HepG2 (cell line): ENCODE measurements at regions not wholly inside any gene's neighbourhood (a gene's known extent, or its start where the extent isn't known, plus 50 kb on each side); places are given as distances from the start of the nearest gene placed in this dataset.

Source experiments
- ATAC-seq: fragments of 200-7000 bp; cut with Tn5 transposase; 3 replicates; pipeline ENCODE4 v1.9.1; 2020; ENCODE audit warnings: mild to moderate bottlenecking, moderate library complexity
- BruUV-seq: library from RNA; stranded (reverse); fragments of 400-500 nt; replicated peaks from 2 replicates; lab custom pipeline; 2021; lab: Mats Ljungman, UMichigan
- CTCF ChIA-PET: fragments of 300-600 bp; formaldehyde crosslinking; extraction: SDS; loops from one replicate; lab custom pipeline; 2021; ENCODE audit warnings: low total read pairs, inconsistent platforms, low intra/inter-chr PET ratio; lab: Yijun Ruan, JAX
- POLR2A ChIA-PET: fragments of 350-600 bp; sonication (Branson Sonifier 250); formaldehyde crosslinking; loops from one replicate; lab custom pipeline; 2020; ENCODE audit warnings: antibody characterized with exemption, inconsistent platforms; lab: Yijun Ruan, JAX
- DNase-seq: peaks from one replicate; pipeline ENCODE4 v3.0.0-alpha.2; 2015; ENCODE audit warnings: low spot score
- FAIRE-seq: peaks from 3 replicates; lab custom pipeline; 2011; peaks lifted over from hg19 to GRCh38; lab: Jason Lieb, UNC
- H2AFZ ChIP-seq: one replicate; pipeline ENCODE4 v1.6.1; 2011; ENCODE audit warnings: low read length, inconsistent platforms
- H3K27ac ChIP-seq: fragments of 300-600 bp; 3 replicates; pipeline ENCODE4 v1.8.0; 2011; ENCODE audit warnings: mixed run types, mild to moderate bottlenecking, mixed read lengths, low read length, inconsistent platforms; ENCODE audit not compliant: insufficient read depth; ENCODE audit errors: extremely low read length
- H3K27me3 ChIP-seq, 2 experiments: fragments of 200-600 bp in 1 of 2; 2 replicates in 1 of 2; 3 replicates in 1 of 2; pipeline versions ENCODE4 v1.6.0 to v1.8.0; 2011; ENCODE audit warnings: low read length in 2 of 2, mild to moderate bottlenecking in 2 of 2, moderate library complexity in 2 of 2, inconsistent platforms in 1 of 2; ENCODE audit not compliant: insufficient read depth in 2 of 2, control insufficient read depth in 1 of 2
- H3K36me3 ChIP-seq, 2 experiments: fragments of 200-600 bp in 1 of 2; replicated peaks in 1 of 2; 2 replicates in 1 of 2; 3 replicates in 1 of 2; pipeline versions ENCODE4 v1.5.1 to v1.8.0; 2011; ENCODE audit warnings: low read length in 2 of 2, inconsistent platforms in 1 of 2; ENCODE audit not compliant: insufficient read depth in 2 of 2, control insufficient read depth in 1 of 2
- H3K4me1 ChIP-seq: 2 replicates; pipeline ENCODE4 v1.5.1; 2012; ENCODE audit warnings: low read length, inconsistent platforms; ENCODE audit not compliant: insufficient read depth
- H3K4me2 ChIP-seq: 2 replicates; pipeline ENCODE4 v1.6.0; 2011; ENCODE audit warnings: low read depth, low read length, inconsistent platforms
- H3K4me3 ChIP-seq, 3 experiments: fragments of 200-600 bp in 1 of 3; sonication (generic), shearing (Covaris generic) in 1 of 3; replicated peaks in 1 of 3; 2 replicates each; pipeline ENCODE4 v1.5.1; 2011 to 2016; ENCODE audit warnings: low read length in 3 of 3, inconsistent platforms in 2 of 3, low read depth in 2 of 3, mild to moderate bottlenecking in 2 of 3, control low read depth in 1 of 3, mixed read lengths in 1 of 3; ENCODE audit not compliant: insufficient read depth in 1 of 3
- H3K79me2 ChIP-seq: one replicate; pipeline ENCODE4 v1.6.1; 2011; ENCODE audit warnings: low read length, inconsistent platforms; ENCODE audit not compliant: insufficient read depth
- H3K9ac ChIP-seq: 2 replicates; pipeline ENCODE4 v1.6.0; 2011; ENCODE audit warnings: mild to moderate bottlenecking, low read depth, low read length, inconsistent platforms; ENCODE audit not compliant: insufficient read depth
- H3K9me3 ChIP-seq: 2 replicates; pipeline ENCODE4 v1.5.1; 2012; ENCODE audit warnings: mild to moderate bottlenecking, low read length
- H4K20me1 ChIP-seq: 2 replicates; pipeline ENCODE4 v1.6.0; 2011; ENCODE audit warnings: inconsistent platforms, mild to moderate bottlenecking, low read length, moderate library complexity; ENCODE audit not compliant: insufficient read depth
- DMAP1 ChIP-seq: IDR thresholded peaks from 2 replicates; pipeline ENCODE4 v1.6.1; 2016
- GATAD2A ChIP-seq: IDR thresholded peaks from 2 replicates; pipeline ENCODE4 v1.6.1; 2016
- KAT2B ChIP-seq: fragments of 150-350 bp; IDR thresholded peaks from 2 replicates; pipeline ENCODE4 v1.6.1; 2014; ENCODE audit warnings: low read depth, low read length, borderline replicate concordance
- MXI1 ChIP-seq: IDR thresholded peaks from 3 replicates; pipeline ENCODE4 v1.6.1; 2012; ENCODE audit warnings: low read depth, low read length, inconsistent platforms, borderline replicate concordance
- RNF219 ChIP-seq: sonication (generic); formaldehyde crosslinking; IDR thresholded peaks from 2 replicates; pipeline ENCODE4 v1.5.0; 2020; ENCODE audit warnings: mild to moderate bottlenecking, missing genetic modification reagents
- RORA ChIP-seq: sonication (generic); formaldehyde crosslinking; IDR thresholded peaks from 2 replicates; pipeline ENCODE4 v1.5.0; 2020; ENCODE audit warnings: mild to moderate bottlenecking, missing genetic modification reagents, moderate library complexity
- SP2 ChIP-seq: sonication (generic); formaldehyde crosslinking; IDR thresholded peaks from 2 replicates; pipeline ENCODE4 v1.5.1; 2020; ENCODE audit warnings: mild to moderate bottlenecking, missing genetic modification reagents
- ZBTB43 ChIP-seq: sonication (generic); formaldehyde crosslinking; conservative IDR thresholded peaks from 2 replicates; pipeline ENCODE4 v1.4.0; 2020; ENCODE audit warnings: missing genetic modification reagents
- ZHX2 ChIP-seq, 2 experiments: sonication (generic) in 1 of 2; formaldehyde crosslinking in 1 of 2; IDR thresholded peaks; 2 replicates each; pipeline versions ENCODE4 v1.6.1 to v1.9.0; 2014 to 2022; ENCODE audit warnings: antibody characterized with exemption in 1 of 2, borderline replicate concordance in 1 of 2, inconsistent platforms in 1 of 2, low read depth in 1 of 2, missing genetic modification reagents in 1 of 2
- ZNF276 ChIP-seq: sonication (generic); formaldehyde crosslinking; IDR thresholded peaks from 2 replicates; pipeline ENCODE4 v1.4.0; 2020; ENCODE audit warnings: mild to moderate bottlenecking, low read depth, missing genetic modification reagents
- WGBS: methylation state at CpG from one replicate; pipeline ENCODE4 v1.1.6; 2017; ENCODE audit warnings: low lambda C conversion rate; 5-methylcytosine and 5-hydroxymethylcytosine counted together
- in situ Hi-C: cut with HindIII; loops from 2 replicates; pipeline ENCODE4 v1.10.0; 2017; ENCODE audit warnings: low pct_unique_long_range_greater_than_20kb; ENCODE audit not compliant: extremely low pct_ligation_motif_present
- intact Hi-C: fragments of 100-400 bp; cut with micrococcal nuclease; formaldehyde crosslinking; loops from one replicate; pipeline ENCODE4 v1.10.0; 2022; ENCODE audit not compliant: unreplicated experiment

GRCh38 chr4:175469514-175469913 is 342.6 kb downstream of the GPM6A start:
- no peak overlapping the region for H3K4me2 ChIP-seq
- H3K9me3 ChIP-seq, result peaks cover 17% of the 10 kb centered on the region
- no peaks in the 10 kb centered on the region for H3K36me3 ChIP-seq
- ChIA-PET CTCF (no interaction called here), POLR2A (no interaction called here)
- WGBS, result 0% methylated on average over 2 of the region's 2 CpGs
- H3K4me1 ChIP-seq, result no peaks in the 10 kb centered on the region
- no peaks in the 10 kb centered on the region for H4K20me1 ChIP-seq
- DNase-seq (no peak), FAIRE-seq (no peak), ATAC-seq (no peak)
- intact Hi-C loops, result no loop called here
- H3K27me3 ChIP-seq, result no peaks in the 10 kb centered on the region
- H2AFZ ChIP-seq, result no peak overlapping the region
- no peak overlapping the region for H3K9ac ChIP-seq
- no peak overlapping the region for H3K4me3 ChIP-seq
- in situ Hi-C loops, result no loop called here
- H3K27ac ChIP-seq, result no peak overlapping the region
- no peaks in the 10 kb centered on the region for H3K79me2 ChIP-seq
- no TSS peak for BruUV-seq
- no peak for TF ChIP-seq RORA
- TF ChIP-seq DMAP1, result no peak
- TF ChIP-seq SP2 (CRISPR knock-in tag), result no peak
- no peak for TF ChIP-seq KAT2B
- TF ChIP-seq ZHX2 (IDR thresholded peaks at IDR 0.05; ENCODE audit: low read depth), result no peak
- no peak for TF ChIP-seq ZHX2 (CRISPR knock-in tag; IDR thresholded peaks at IDR 0.05; ENCODE audit: borderline replicate concordance)
- TF ChIP-seq RNF219 (CRISPR knock-in tag), result no peak
- no peak for TF ChIP-seq MXI1
- no peak for TF ChIP-seq GATAD2A (CRISPR knock-in tag)
- TF ChIP-seq ZBTB43, result no peak
- TF ChIP-seq ZNF276, result no peak
